NCI-H146 treated with DMSO at 0.1 percent for 48 hours (cell line): ENCODE measurements at regions not wholly inside any gene's neighbourhood (a gene's known extent, or its start where the extent isn't known, plus 50 kb on each side); places are given as distances from the start of the nearest gene placed in this dataset.
"Not testable (repeated sequence)": the region's sequence is repeated elsewhere in the genome, so short reads cannot be mapped to it uniquely, and the experiment has no call there.

ENCODE experiments used
- DNase-seq: peaks from one replicate; lab custom pipeline; 2025; ENCODE audit not compliant: unreplicated experiment; lab: John Stamatoyannopoulos, UW

DNA sequence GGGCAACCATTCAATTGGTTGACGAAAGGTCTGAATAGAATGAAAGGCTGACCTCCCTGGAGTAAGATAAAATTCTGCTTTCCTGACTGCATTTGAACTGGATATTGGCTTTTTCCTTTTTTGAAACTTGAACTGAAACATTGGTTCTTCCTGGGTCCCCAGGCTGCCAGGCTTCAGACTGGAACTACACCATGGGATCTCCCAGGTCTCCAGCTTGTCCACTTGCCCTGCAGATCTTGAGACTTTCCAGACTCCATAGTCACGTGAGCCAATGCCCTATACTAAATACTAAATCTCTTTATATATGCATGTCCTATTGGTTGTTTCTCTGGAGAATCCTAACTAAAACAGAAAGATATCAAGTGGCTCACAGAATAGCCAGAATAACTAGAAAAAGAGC, 118.7 kb upstream of the KRR1 start:
- DNase-seq: no peak

- DNase-seq: peak; percentile 36
These were observed 117.5 kb upstream of the KRR1 start for GRCh38 chr12:75628916-75629315.

DNA sequence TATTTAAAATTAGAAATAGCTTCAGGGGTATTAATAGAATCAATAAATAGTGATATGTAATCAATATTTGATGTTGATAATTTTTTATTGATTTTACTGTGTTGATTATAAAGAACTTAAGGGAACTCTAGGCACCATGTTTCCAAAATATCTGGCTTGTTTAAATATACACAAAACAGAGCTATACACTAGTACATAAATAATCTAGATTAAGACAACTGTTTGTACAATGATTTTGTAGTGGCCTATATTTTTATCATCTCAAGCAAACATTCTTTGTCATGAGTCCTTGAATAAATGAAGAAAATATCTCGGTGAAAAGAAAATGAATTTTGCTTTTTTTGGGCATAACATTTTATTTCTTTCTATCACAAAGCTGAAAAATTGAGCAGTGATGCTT, 117.1 kb upstream of the KRR1 start:
- no peak for DNase-seq

GRCh38 chr12:75623631-75624154, 112.3 kb upstream of the KRR1 start:
- DNase-seq: no peak

DNA sequence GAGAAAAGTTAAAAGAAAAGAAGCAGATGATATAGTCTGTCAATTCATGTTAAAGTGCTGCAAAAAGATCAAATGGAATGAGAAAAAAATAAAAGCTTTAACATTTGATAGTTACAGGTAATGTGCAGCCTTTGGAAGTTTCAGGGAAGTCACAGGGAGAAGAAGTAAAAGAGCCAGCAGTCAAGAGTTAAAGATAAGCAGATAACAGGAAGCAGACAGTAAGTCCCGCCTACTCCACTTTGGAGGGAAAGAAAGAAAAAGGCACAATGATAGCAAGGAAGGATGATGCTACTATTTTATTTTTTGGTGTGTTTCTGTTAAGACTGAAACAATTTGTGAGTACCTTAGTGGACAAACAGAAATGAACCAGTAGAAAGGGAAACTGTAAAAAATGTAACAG, 111.1 kb upstream of the KRR1 start:
- no peak for DNase-seq

- not testable (repeated sequence) for DNase-seq
These were observed 103.0 kb upstream of the KRR1 start for GRCh38 chr12:75614396-75614795.

GRCh38 chr12:75613981-75614380, 102.6 kb upstream of the KRR1 start:
- DNase-seq: no peak

GRCh38 chr12:75611041-75611440, 99.6 kb upstream of the KRR1 start:
- DNase-seq: no peak

DNA sequence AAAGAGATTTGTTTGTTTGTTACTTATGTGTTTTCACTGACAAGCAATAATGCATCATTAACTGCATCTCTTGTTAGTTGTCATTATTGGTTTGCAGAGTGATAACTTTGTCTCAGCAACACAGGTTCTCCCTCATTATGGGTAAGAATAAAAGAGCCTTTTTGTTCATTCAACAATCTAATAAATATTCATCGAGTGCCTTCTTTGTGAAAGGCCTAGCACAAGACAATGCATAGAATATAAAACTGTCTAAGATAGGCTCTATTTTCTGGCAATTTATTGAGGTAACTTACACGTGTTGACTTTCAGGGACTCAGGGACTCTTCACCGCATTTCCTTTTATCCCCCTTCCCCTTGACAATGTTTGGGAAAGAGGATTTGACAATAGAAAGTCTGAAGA, 95.5 kb upstream of the KRR1 start:
- DNase-seq: no peak

GRCh38 chr12:75606151-75606550, 94.7 kb upstream of the KRR1 start:
- no peak for DNase-seq

DNA sequence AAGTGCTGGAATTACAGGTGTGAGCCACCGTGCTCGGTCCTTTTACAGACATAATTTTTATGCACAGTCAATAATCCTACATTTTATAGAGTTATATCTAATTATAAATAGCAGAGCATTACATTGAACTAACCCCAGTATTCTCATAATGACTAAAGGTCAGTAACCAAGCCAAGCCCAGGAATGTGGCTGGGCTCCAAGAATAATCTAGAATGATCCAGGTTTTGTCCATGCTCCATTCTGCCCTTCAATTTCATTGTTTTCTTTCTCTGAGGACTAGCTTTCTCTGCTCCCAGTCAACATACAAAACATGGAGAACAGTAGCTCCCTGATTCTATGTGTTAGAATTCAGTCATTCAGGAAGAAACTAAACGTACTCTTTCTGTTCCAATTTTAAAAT, 92.1 kb upstream of the KRR1 start:
- DNase-seq: no peak

DNA sequence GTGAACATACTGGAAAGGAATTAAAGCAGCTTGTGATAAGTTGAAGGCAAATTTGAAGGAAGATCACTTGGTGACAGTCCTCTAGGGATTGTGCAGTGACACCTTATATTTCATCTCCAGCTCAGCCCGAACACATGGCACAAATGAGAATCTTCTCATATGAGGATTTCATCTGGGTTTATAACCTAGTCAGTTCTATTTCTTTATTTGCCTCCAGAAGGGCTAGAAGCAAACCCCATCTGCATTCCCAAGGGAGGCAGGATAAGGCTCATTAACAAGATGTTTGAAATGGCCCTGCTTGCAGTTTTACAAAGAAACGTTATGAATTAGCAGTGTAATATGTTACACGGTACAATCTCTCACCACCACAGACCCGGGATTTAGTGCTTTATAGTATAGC, 90.7 kb upstream of the KRR1 start:
- no peak for DNase-seq

DNA sequence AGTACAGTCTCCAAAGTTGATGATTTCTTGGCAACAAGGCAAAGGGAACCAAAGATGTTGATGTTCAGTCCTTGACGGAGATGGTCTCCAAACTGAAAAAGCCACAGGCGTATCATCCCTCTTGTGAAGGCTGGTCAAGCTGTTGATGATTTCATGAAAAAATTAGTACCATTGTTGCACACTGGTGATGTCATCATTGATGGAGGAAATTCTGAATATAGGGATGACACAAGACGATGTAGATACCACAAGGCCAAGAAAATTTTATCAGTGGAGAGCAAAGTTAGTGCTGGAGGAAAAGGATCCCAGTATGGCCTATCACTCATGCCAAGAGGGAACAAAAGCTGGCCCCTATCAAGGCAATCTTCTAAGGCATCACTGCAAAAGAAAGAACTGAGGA, 88.7 kb upstream of the KRR1 start:
- no peak for DNase-seq

DNA sequence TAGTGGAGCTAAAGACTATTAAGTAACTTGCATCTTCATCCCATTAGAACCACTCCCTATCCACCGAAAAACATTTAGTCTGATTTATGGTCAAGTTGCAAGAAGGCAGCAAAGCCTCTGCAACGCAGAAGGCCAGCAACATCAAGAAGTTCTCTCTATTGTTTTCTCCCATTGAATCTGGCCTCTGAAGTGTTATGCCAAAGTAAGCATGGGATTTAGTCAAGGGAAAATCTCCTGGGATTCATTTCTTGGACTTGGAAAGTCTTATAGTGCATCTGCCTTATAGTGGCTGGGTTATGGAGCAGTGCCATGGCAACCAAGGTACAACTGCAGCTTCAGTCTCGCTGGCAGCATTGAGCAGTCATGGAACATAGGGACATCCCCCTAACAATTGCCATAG, 87.7 kb upstream of the KRR1 start:
- DNase-seq: no peak

GRCh38 chr12:75596406-75596805, 85.0 kb upstream of the KRR1 start:
- DNase-seq: no peak

- DNase-seq: no peak
These were observed 81.4 kb upstream of the KRR1 start for GRCh38 chr12:75592638-75593335.

- no peak for DNase-seq
These were observed 80.7 kb upstream of the KRR1 start for GRCh38 chr12:75592086-75592485.

GRCh38 chr12:75591628-75592027, 80.2 kb upstream of the KRR1 start:
- DNase-seq: no peak

- no peak for DNase-seq
These were observed 78.4 kb upstream of the KRR1 start for GRCh38 chr12:75589801-75590200.

- DNase-seq: no peak
These were observed 76.1 kb upstream of the KRR1 start for GRCh38 chr12:75587340-75588106.

- no peak for DNase-seq
These were observed 73.9 kb upstream of the KRR1 start for GRCh38 chr12:75585330-75585729.

- no peak for DNase-seq
These were observed 71.9 kb upstream of the KRR1 start for GRCh38 chr12:75583355-75583754.

DNA sequence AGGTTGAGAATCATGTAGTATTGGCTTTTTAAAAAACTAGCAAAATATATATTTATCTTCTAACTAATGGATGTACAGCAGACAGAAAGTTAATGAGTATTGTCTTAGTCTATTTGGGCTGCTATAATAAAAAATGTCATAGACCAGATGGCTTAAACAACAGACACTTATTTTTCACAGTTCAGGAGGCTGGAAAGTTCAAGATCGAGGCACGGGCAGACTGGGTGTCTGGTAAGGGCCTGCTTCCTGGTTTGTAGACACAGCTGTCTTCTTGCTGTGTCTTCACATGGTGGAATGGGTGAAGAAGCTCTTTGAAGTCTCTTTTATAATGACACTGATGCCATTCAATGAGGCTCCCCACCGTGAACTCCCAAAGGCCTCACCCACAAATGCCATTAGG, 70.1 kb upstream of the KRR1 start:
- DNase-seq: no peak
